Mesothelial cell of epicardium (in vitro differentiated cells): ENCODE measurements at regions not wholly inside any gene's neighbourhood (a gene's known extent, or its start where the extent isn't known, plus 50 kb on each side); places are given as distances from the start of the nearest gene placed in this dataset.

Experiments used
- DNase-seq, 2 experiments: peaks; one replicate each; pipeline ENCODE4 v3.0.0; 2021; ENCODE audit warnings: low spot score in 2 of 2; ENCODE audit not compliant: unreplicated experiment in 2 of 2
- H3K27ac Mint-ChIP-seq: 2 replicates; pipeline ENCODE4 v1.8.0; 2021; ENCODE audit warnings: mixed read lengths
- H3K27me3 Mint-ChIP-seq: 2 replicates; pipeline ENCODE4 v1.8.0; 2021; ENCODE audit warnings: low read depth, mixed read lengths
- H3K36me3 Mint-ChIP-seq: 2 replicates; pipeline ENCODE4 v1.8.0; 2021; ENCODE audit warnings: mixed read lengths
- H3K4me1 Mint-ChIP-seq: 2 replicates; pipeline ENCODE4 v1.8.0; 2021; ENCODE audit warnings: mixed read lengths
- H3K4me3 Mint-ChIP-seq: 2 replicates; pipeline ENCODE4 v1.8.0; 2021; ENCODE audit warnings: mild to moderate bottlenecking, moderate library complexity, mixed read lengths
- H3K9me3 Mint-ChIP-seq: 2 replicates; pipeline ENCODE4 v1.8.0; 2021; ENCODE audit warnings: mixed read lengths
- TF ChIP-seq, protein P1 (sequence below): fragments of 200-600 bp; sonication (generic); IDR thresholded peaks from one replicate; pipeline ENCODE4 v1.5.0; 2021; ENCODE audit warnings: antibody characterized with exemption; ENCODE audit not compliant: unreplicated experiment

DNA sequence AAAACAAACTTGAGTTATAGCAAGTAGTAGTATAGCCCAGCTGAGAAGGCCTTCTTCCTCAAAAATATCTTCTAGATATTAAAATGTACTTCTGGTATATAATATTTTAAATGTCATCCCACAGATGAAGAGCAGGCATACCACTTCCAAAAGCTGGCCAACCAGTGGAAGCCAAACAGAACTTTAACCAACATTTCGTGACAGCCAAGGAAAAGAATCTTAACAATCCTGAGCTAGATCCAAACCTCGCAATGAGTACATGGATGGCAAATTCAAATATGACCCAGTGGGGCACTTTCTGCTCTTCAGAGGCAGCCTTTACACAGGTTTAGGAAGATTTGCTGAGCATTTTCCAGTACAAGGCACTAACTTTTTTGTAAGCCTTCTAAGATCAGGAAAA is 91.8 kb upstream of the ACO1 start:
- TF ChIP-seq, protein P1, sequence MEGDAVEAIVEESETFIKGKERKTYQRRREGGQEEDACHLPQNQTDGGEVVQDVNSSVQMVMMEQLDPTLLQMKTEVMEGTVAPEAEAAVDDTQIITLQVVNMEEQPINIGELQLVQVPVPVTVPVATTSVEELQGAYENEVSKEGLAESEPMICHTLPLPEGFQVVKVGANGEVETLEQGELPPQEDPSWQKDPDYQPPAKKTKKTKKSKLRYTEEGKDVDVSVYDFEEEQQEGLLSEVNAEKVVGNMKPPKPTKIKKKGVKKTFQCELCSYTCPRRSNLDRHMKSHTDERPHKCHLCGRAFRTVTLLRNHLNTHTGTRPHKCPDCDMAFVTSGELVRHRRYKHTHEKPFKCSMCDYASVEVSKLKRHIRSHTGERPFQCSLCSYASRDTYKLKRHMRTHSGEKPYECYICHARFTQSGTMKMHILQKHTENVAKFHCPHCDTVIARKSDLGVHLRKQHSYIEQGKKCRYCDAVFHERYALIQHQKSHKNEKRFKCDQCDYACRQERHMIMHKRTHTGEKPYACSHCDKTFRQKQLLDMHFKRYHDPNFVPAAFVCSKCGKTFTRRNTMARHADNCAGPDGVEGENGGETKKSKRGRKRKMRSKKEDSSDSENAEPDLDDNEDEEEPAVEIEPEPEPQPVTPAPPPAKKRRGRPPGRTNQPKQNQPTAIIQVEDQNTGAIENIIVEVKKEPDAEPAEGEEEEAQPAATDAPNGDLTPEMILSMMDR, result no peak
- peaks cover 1% of the 10 kb centered on the region for H3K27me3 Mint-ChIP-seq
- H3K27ac Mint-ChIP-seq, result no peak overlapping the region
- DNase-seq, result no peak
- no peaks in the 10 kb centered on the region for H3K36me3 Mint-ChIP-seq
- peaks cover 9% of the 10 kb centered on the region for H3K9me3 Mint-ChIP-seq
- no peaks in the 10 kb centered on the region for H3K4me1 Mint-ChIP-seq
- no peak overlapping the region for H3K4me3 Mint-ChIP-seq

DNA sequence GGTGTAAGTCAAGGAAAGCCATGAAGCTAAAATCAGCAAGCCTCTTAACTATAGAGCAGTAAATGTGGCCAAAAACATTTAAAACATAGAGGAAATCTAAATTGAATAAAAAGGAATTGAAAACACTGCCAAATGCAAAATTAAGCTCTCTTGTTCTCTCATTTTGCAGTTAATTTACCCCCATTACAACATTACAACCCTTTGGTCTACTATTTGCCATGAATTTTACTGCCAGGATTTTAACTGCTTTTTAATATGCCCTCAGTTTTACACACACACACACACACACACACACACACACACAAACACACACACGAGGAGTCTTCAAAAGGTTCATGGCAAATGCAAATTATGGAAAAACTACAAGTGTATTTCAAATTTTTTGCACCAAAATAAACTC is 91.4 kb upstream of the ACO1 start:
- Mint-ChIP-seq H3K9me3 (peaks cover 9% of the 10 kb centered on the region), H3K27ac (no peak overlapping the region), H3K36me3 (no peaks in the 10 kb centered on the region), H3K4me1 (no peaks in the 10 kb centered on the region), H3K4me3 (no peak overlapping the region), H3K27me3 (peaks cover 1% of the 10 kb centered on the region)
- no peak for DNase-seq
- TF ChIP-seq, protein P1, result no peak

DNA sequence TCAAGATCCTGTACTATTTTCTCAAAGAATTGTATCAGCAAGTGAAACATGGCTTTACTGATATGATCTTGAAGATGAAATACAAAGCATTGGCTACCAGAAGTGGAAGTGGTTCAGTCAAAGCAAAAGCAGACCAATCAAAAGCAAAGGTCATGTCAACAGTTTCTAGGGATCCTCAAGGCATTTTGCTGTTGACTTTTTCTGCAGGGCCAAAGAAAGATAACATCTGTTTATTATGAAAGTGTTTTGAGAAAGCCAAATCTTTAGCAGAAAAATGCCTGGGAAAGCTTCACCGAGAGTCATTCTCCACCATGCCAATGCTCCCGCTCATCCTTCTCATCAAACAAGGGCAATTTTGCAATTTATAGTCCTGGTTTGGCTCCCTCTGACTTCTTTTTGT is 90.3 kb upstream of the ACO1 start:
- Mint-ChIP-seq H3K27ac (no peak overlapping the region), H3K27me3 (peaks cover 1% of the 10 kb centered on the region), H3K4me1 (no peaks in the 10 kb centered on the region), H3K4me3 (no peak overlapping the region), H3K36me3 (no peaks in the 10 kb centered on the region), H3K9me3 (peaks cover 9% of the 10 kb centered on the region)
- DNase-seq, result no peak
- TF ChIP-seq, protein P1, result no peak

DNA sequence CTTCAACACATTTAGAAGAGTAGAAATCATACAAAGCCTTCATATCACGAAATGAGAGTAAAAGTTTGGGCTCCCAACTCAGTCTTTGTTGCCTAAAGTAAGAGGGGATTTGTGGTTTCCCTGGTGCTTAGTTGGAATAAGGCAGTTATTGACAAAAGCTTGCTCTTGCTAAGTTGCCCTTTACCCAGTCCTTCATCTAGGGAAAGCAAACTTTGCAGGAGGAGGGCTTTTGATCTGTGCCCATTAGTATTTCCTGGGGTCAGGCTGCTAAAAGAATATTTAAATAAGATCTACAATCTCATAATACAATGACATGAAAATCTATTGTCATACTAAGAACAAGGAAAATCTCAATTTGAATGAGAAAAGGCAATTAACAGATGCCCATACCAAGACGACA is 84.1 kb upstream of the ACO1 start:
- no peak for DNase-seq
- Mint-ChIP-seq H3K4me3 (no peak overlapping the region), H3K4me1 (no peaks in the 10 kb centered on the region), H3K27me3 (peaks cover 7% of the 10 kb centered on the region), H3K36me3 (no peaks in the 10 kb centered on the region), H3K9me3 (no peaks in the 10 kb centered on the region), H3K27ac (no peak overlapping the region)
- TF ChIP-seq, protein P1, result no peak

DNA sequence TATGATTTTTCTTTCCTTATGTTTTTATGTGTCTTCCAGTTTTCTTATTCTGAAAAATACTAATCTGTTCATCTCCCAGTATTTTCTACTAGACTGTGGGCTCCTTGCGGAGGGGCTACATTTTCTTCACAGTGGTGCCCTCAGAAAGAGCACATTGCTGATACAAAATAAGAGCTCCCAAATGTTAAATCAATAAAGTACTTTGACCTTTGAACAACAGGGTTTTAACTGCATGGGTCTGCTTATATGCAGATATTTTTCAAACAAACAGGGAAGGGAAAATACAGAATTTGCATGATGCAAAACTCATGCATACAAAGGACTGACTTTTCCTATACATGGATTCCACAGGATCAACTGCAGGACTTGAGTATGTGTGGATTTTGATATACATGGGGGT is 79.9 kb upstream of the ACO1 start:
- H3K27me3 Mint-ChIP-seq, result peaks cover 7% of the 10 kb centered on the region
- no peak for DNase-seq
- no peaks in the 10 kb centered on the region for H3K4me1 Mint-ChIP-seq
- H3K9me3 Mint-ChIP-seq, result peaks cover 13% of the 10 kb centered on the region
- no peaks in the 10 kb centered on the region for H3K36me3 Mint-ChIP-seq
- no peak overlapping the region for H3K27ac Mint-ChIP-seq
- no peak overlapping the region for H3K4me3 Mint-ChIP-seq
- TF ChIP-seq, protein P1, result no peak

DNA sequence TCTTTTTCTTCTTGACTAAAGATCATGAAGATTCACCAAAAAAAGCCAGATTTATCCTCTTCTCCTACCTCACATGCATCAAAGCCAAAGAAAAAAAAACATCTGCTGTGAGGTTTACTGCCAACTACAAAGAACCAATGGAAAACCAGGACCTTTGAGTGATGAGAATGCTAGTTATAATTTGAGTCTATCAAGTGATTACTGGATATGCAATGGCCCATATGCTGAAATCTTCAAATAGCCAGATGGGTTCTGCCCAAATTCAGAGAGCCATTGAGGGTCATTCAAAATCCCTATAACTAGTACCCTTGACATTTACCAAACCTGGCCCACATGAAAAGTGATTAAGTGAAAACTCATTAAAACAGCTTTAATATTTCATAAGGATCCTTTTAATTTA is 78.4 kb upstream of the ACO1 start:
- no peak overlapping the region for H3K27ac Mint-ChIP-seq
- no peak for DNase-seq
- H3K4me1 Mint-ChIP-seq, result no peaks in the 10 kb centered on the region
- TF ChIP-seq, protein P1, result no peak
- H3K27me3 Mint-ChIP-seq, result peaks cover 6% of the 10 kb centered on the region
- H3K4me3 Mint-ChIP-seq, result no peak overlapping the region
- peaks cover 13% of the 10 kb centered on the region for H3K9me3 Mint-ChIP-seq
- no peaks in the 10 kb centered on the region for H3K36me3 Mint-ChIP-seq
